BJ (cell line): ENCODE measurements at regions not wholly inside any gene's neighbourhood (a gene's known extent, or its start where the extent isn't known, plus 50 kb on each side); places are given as distances from the start of the nearest gene placed in this dataset.

Experiments
- CTCF ChIA-PET: fragments of 350-600 bp; formaldehyde crosslinking; extraction: SDS; loops from one replicate; lab custom pipeline; 2021; ENCODE audit warnings: antibody characterized with exemption, inconsistent platforms; lab: Yijun Ruan, JAX
- POLR2A ChIA-PET: fragments of 300-600 bp; sonication (Branson Sonifier 250); formaldehyde crosslinking; extraction: SDS; loops from one replicate; lab custom pipeline; 2021; ENCODE audit warnings: antibody characterized with exemption; lab: Charles Lee
- DNase-seq: peaks from one replicate; pipeline ENCODE4 v3.0.0-alpha.2; 2011; ENCODE audit warnings: low read depth
- H3K27me3 ChIP-seq: 2 replicates; pipeline ENCODE4 v1.6.0; 2011; ENCODE audit warnings: low read length; ENCODE audit not compliant: control insufficient read depth, insufficient read depth
- H3K36me3 ChIP-seq: 2 replicates; pipeline ENCODE4 v1.5.1; 2011; ENCODE audit warnings: low read length; ENCODE audit not compliant: control insufficient read depth, insufficient read depth
- H3K4me3 ChIP-seq: 2 replicates; pipeline ENCODE4 v1.5.1; 2011; ENCODE audit warnings: low read depth, mild to moderate bottlenecking, control low read depth, low read length
- TF ChIP-seq, protein P1 (sequence below): IDR thresholded peaks from 2 replicates; pipeline ENCODE4 v1.5.1; 2011; ENCODE audit warnings: low read depth, mild to moderate bottlenecking, control low read depth, inconsistent platforms, low read length, moderate library complexity; ENCODE audit not compliant: insufficient read depth

DNA sequence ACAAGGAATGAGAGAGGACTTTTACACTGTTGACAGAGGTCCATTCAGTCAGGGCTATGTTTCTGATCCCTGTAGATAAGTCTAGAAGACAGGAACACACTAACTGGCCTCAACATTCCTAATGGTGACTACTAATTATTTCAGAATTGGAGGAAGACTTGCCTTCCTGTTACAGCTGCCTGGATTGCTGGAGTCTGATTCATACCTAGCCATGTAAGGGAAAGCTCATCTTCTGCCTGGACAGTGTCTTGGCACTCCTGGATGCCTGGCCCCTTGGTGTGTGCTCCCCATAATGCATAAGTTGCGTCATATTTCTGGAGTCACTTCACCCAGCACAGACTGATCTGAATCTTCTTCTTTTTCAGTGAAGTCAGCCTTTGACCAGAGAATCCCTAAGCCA, 326.0 kb upstream of the RUNX1 start:
- DNase-seq, result peak; percentile 63

DNA sequence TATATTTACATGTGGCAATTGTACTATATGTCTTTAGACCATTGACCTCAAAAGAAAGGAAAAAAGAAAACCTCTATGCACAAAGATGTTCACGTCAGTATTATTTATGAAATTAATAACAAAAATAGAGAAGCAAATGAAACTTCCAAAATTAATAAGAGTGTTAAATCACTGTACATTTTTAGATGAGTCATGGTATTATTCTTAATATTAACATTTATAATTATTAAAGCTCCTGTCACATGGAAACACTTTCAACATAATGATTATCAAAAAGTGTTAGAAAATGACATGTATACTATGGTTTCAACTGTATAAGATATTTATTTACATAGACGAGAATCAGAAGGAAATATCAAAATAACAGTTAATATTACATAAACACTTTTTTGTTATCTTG, 324.9 kb upstream of the RUNX1 start:
- DNase-seq, result no peak
- Histone ChIP-seq H3K27me3 (no peaks in the 10 kb centered on the region), H3K4me3 (no peak overlapping the region), H3K36me3 (no peaks in the 10 kb centered on the region)
- ChIA-PET CTCF (no interaction called here), POLR2A (no interaction called here)
- TF ChIP-seq, protein P1, sequence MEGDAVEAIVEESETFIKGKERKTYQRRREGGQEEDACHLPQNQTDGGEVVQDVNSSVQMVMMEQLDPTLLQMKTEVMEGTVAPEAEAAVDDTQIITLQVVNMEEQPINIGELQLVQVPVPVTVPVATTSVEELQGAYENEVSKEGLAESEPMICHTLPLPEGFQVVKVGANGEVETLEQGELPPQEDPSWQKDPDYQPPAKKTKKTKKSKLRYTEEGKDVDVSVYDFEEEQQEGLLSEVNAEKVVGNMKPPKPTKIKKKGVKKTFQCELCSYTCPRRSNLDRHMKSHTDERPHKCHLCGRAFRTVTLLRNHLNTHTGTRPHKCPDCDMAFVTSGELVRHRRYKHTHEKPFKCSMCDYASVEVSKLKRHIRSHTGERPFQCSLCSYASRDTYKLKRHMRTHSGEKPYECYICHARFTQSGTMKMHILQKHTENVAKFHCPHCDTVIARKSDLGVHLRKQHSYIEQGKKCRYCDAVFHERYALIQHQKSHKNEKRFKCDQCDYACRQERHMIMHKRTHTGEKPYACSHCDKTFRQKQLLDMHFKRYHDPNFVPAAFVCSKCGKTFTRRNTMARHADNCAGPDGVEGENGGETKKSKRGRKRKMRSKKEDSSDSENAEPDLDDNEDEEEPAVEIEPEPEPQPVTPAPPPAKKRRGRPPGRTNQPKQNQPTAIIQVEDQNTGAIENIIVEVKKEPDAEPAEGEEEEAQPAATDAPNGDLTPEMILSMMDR, result no peak

More for the DNA sequence above, 326.0 kb upstream of the RUNX1 start:
- POLR2A ChIA-PET, result interaction anchor here (0.6 kb wide), 2 partner anchors 9 to 326 kb away, joined by 3 read pairs; partner anchors contain the start of gene RUNX1
- Histone ChIP-seq H3K4me3 (no peak overlapping the region), H3K27me3 (no peaks in the 10 kb centered on the region), H3K36me3 (no peaks in the 10 kb centered on the region)
- TF ChIP-seq, protein P1, result no peak
- CTCF ChIA-PET, result no interaction called here

DNA sequence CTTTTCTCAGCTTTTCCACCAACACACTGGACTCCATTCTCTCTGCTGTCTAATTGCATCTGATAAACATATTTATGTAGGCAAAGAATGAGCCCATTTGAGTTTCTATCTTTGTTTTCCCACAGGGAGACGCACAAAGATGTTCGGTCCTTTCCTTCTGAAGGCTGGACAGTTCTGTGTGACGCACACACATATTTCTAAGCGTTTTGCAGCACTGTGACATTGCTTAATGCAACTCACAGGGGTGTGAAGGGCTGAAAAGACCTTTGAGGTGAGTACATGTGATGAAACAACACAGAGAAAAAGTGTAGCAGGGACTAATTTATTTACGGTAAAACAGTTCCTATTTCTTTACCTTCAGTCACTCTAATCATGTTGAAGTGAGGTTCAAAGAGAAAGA, 323.1 kb upstream of the RUNX1 start:
- ChIA-PET POLR2A (no interaction called here), CTCF (interaction anchor here (0.5 to 1.0 kb wide), 2 partner anchors 202 to 420 kb away, joined by 3 read pairs; no protein-coding TSS in a partner anchor)
- no peak overlapping the region for H3K4me3 ChIP-seq
- TF ChIP-seq, protein P1, result no peak
- no peaks in the 10 kb centered on the region for H3K27me3 ChIP-seq
- H3K36me3 ChIP-seq, result no peaks in the 10 kb centered on the region
- no peak for DNase-seq

DNA sequence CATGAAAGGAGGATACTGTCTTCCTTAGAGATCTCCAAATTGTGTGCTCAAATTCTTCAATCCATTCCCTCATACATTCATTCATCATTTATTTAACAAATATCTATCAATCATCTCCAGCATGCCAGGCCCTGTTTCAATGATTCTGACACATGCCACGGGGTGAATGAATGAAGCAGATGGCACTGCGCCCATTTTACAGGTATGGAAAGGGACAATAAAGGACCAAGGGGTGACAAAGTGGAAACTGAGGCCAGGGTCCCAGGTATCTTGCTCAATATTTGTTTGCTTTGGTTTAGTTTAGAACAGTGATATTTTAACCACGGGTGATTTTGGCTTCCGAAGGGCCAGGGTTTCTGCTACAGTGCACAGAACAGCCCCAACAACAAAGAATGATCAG, 321.6 kb upstream of the RUNX1 start:
- CTCF ChIA-PET, result interaction anchor here (1.6 kb wide), 1 partner anchor 11 kb away, joined by 4 read pairs; no protein-coding TSS in a partner anchor

DNA sequence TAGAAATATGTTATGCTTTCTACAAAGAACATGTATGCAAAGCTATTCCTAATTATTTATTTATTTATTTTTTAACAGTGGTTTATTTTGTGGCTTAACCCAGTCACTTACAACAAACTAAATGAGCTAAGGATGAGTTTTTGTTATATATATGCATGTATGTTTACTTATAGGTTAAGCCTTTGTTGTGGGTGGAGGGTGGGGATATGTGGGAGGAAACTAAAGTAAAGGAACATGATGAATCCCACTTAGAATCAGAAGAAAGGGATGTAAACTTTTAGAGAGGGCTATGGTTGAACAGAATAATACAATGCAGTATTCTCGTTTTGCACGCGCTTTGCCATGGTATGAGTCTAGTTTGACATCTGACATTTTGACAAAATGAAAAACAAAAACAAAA, 321.0 kb upstream of the RUNX1 start:
- no peak for DNase-seq
- Histone ChIP-seq H3K27me3 (no peaks in the 10 kb centered on the region), H3K4me3 (no peak overlapping the region), H3K36me3 (no peaks in the 10 kb centered on the region)
- ChIA-PET CTCF (interaction anchor here (1.6 kb wide), 1 partner anchor 11 kb away, joined by 4 read pairs; no protein-coding TSS in a partner anchor), POLR2A (no interaction called here)
- TF ChIP-seq, protein P1, result no peak

More for the DNA sequence above, 321.6 kb upstream of the RUNX1 start:
- H3K27me3 ChIP-seq, result no peaks in the 10 kb centered on the region
- POLR2A ChIA-PET, result no interaction called here
- TF ChIP-seq, protein P1, result no peak
- DNase-seq, result no peak
- no peak overlapping the region for H3K4me3 ChIP-seq
- no peaks in the 10 kb centered on the region for H3K36me3 ChIP-seq
